Right lobe of liver (tissue), 4 donors: ENCODE measurements at regions not wholly inside any gene's neighbourhood (a gene's known extent, or its start where the extent isn't known, plus 50 kb on each side); places are given as distances from the start of the nearest gene placed in this dataset.

Source experiments
- POLR2A ChIP-seq: fragments of 450-650 bp; IDR thresholded peaks from one replicate; pipeline ENCODE4 v1.6.1; 2017; ENCODE audit warnings: antibody characterized with exemption, mild to moderate bottlenecking
- TF ChIP-seq, protein P1 (sequence below), 4 donors: fragments of 200-600 bp in 3 of 4; fragments of 450-650 bp in 1 of 4; IDR thresholded peaks; one replicate each; pipeline versions ENCODE4 v1.5.1 to v1.8.0; 2016 to 2022; ENCODE audit warnings: antibody characterized with exemption in 4 of 4, mild to moderate bottlenecking in 2 of 4
- donor health status: DM: no; HTN: no; CAD: no.
- donor health status: DM: no; HTN: no; CAD: no.
- donor health status: DM: no; HTN: yes; CAD: no.

- no peak for TF ChIP-seq POLR2A
- TF ChIP-seq, protein P1, sequence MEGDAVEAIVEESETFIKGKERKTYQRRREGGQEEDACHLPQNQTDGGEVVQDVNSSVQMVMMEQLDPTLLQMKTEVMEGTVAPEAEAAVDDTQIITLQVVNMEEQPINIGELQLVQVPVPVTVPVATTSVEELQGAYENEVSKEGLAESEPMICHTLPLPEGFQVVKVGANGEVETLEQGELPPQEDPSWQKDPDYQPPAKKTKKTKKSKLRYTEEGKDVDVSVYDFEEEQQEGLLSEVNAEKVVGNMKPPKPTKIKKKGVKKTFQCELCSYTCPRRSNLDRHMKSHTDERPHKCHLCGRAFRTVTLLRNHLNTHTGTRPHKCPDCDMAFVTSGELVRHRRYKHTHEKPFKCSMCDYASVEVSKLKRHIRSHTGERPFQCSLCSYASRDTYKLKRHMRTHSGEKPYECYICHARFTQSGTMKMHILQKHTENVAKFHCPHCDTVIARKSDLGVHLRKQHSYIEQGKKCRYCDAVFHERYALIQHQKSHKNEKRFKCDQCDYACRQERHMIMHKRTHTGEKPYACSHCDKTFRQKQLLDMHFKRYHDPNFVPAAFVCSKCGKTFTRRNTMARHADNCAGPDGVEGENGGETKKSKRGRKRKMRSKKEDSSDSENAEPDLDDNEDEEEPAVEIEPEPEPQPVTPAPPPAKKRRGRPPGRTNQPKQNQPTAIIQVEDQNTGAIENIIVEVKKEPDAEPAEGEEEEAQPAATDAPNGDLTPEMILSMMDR (IDR thresholded peaks at IDR 0.05) = no peak
These were observed 449.1 kb upstream of the SMIM31 start for GRCh38 chr4:164304861-164305260.
